ENCODE measurements at regions not wholly inside any gene's neighbourhood (a gene's known extent, or its start where the extent isn't known, plus 50 kb on each side); places are given as distances from the start of the nearest gene placed in this dataset.

- H3K4me3 ChIP-seq = no peak overlapping the region
- H3K36me3 ChIP-seq = no peaks in the 10 kb centered on the region
- TF ChIP-seq EP300 (IDR thresholded peaks at IDR 0.05) (no peak), POLR2A (IDR thresholded peaks at IDR 0.05) (no peak), CTCF (IDR thresholded peaks at IDR 0.05) (no peak)
- no peaks in the 10 kb centered on the region for H3K27me3 ChIP-seq
- no peak for DNase-seq (ENCODE audit: low spot score in 2 of 2)
- no peaks in the 10 kb centered on the region for H3K4me1 ChIP-seq
- H3K27ac ChIP-seq = no peak overlapping the region
- no peaks in the 10 kb centered on the region for H3K9me3 ChIP-seq
Measured at GRCh38 chr12:83793616-83794015, 1106.9 kb downstream of the TMTC2 start.

- no peak overlapping the region for H3K27ac ChIP-seq
Measured at GRCh38 chr12:83784298-83784890, 1097.7 kb downstream of the TMTC2 start.

GRCh38 chr12:83779526-83779925, 1092.8 kb downstream of the TMTC2 start:
- Histone ChIP-seq H3K4me1 (no peaks in the 10 kb centered on the region), H3K4me3 (no peak overlapping the region), H3K9me3 (peaks cover 0 to 4% (median 0%) of the 10 kb centered on the region in 4 donors), H3K36me3 (no peaks in the 10 kb centered on the region), H3K27me3 (no peaks in the 10 kb centered on the region), H3K27ac (no peak overlapping the region)
- 82 to 86% methylated on average over 2 of the region's 2 CpGs for whole genome bisulfite sequencing, 2 donors
- TF ChIP-seq CTCF (IDR thresholded peaks at IDR 0.05) (no peak), EP300 (IDR thresholded peaks at IDR 0.05) (no peak), POLR2A (IDR thresholded peaks at IDR 0.05) (no peak)
- DNase-seq (ENCODE audit: low spot score in 2 of 2) = no peak

More at GRCh38 chr12:83784298-83784890, 1097.7 kb downstream of the TMTC2 start:
- Histone ChIP-seq H3K4me3 (no peak overlapping the region), H3K27me3 (no peaks in the 10 kb centered on the region), H3K9me3 (peaks cover 0 to 4% (median 0%) of the 10 kb centered on the region in 4 donors), H3K36me3 (no peaks in the 10 kb centered on the region), H3K4me1 (no peaks in the 10 kb centered on the region)
- 76 to 81% methylated on average over 7 of the region's 7 CpGs for WGBS, 2 donors
- TF ChIP-seq EP300 (IDR thresholded peaks at IDR 0.05) (no peak), POLR2A (IDR thresholded peaks at IDR 0.05) (no peak), CTCF (IDR thresholded peaks at IDR 0.05) (no peak)
- DNase-seq (ENCODE audit: low spot score in 2 of 2) = no peak

GRCh38 chr12:83769151-83769550, 1082.4 kb downstream of the TMTC2 start:
- H3K27ac ChIP-seq = no peak overlapping the region
- no peak for DNase-seq (ENCODE audit: low spot score in 2 of 2)
- no peak overlapping the region for H3K4me3 ChIP-seq
- peaks cover 0 to 17% (median 2%) of the 10 kb centered on the region in 4 donors for H3K9me3 ChIP-seq
- 78 to 81% methylated on average over 3 of the region's 3 CpGs for WGBS, 2 donors
- H3K36me3 ChIP-seq = no peaks in the 10 kb centered on the region
- TF ChIP-seq POLR2A (IDR thresholded peaks at IDR 0.05) (no peak), CTCF (IDR thresholded peaks at IDR 0.05) (no peak), EP300 (IDR thresholded peaks at IDR 0.05) (no peak)
- H3K4me1 ChIP-seq = no peaks in the 10 kb centered on the region
- no peaks in the 10 kb centered on the region for H3K27me3 ChIP-seq

GRCh38 chr12:83767723-83768122, 1081.0 kb downstream of the TMTC2 start:
- Histone ChIP-seq H3K36me3 (no peaks in the 10 kb centered on the region), H3K4me3 (no peak overlapping the region), H3K4me1 (no peaks in the 10 kb centered on the region), H3K27me3 (no peaks in the 10 kb centered on the region), H3K9me3 (peaks cover 0 to 5% (median 0%) of the 10 kb centered on the region in 4 donors), H3K27ac (no peak overlapping the region)
- TF ChIP-seq EP300 (IDR thresholded peaks at IDR 0.05) (no peak), CTCF (IDR thresholded peaks at IDR 0.05) (no peak), POLR2A (IDR thresholded peaks at IDR 0.05) (no peak)
- no peak for DNase-seq (ENCODE audit: low spot score in 2 of 2)
- WGBS, 2 donors = 63 to 70% methylated on average over 1 of the region's 1 CpG
